SK-N-SH treated with all-trans-retinoic acid at 6 μM for 48 hours (cell line): ENCODE measurements at regions not wholly inside any gene's neighbourhood (a gene's known extent, or its start where the extent isn't known, plus 50 kb on each side); places are given as distances from the start of the nearest gene placed in this dataset.

Experiments
- ATAC-seq: fragments of 200-7000 bp; cut with Tn5 transposase; 3 replicates; pipeline ENCODE4 v1.9.1; 2020; ENCODE audit warnings: mild to moderate bottlenecking, moderate library complexity
- ARNTL ChIP-seq: fragments of 450-650 bp; formaldehyde crosslinking; IDR thresholded peaks from 2 replicates; pipeline ENCODE4 v1.5.0; 2020; ENCODE audit warnings: low read depth, mild to moderate bottlenecking, moderate library complexity, borderline replicate concordance
- BACH2 ChIP-seq: fragments of 250-450 bp; sonication (Bioruptor Pico); IDR thresholded peaks from 2 replicates; pipeline ENCODE4 v1.9.0; 2021; ENCODE audit warnings: mild to moderate bottlenecking, borderline replicate concordance
- CSDC2 ChIP-seq: fragments of 250-450 bp; sonication (Bioruptor Pico); IDR thresholded peaks from 2 replicates; pipeline ENCODE4 v1.5.0; 2020; ENCODE audit warnings: mild to moderate bottlenecking, moderate library complexity
- GLIS3 ChIP-seq: fragments of 250-450 bp; sonication (Bioruptor Pico); IDR thresholded peaks from 2 replicates; pipeline ENCODE4 v1.5.0; 2020; ENCODE audit warnings: mild to moderate bottlenecking, moderate library complexity
- ISL1 ChIP-seq: fragments of 250-450 bp; sonication (Bioruptor Pico); IDR thresholded peaks from 2 replicates; pipeline ENCODE4 v2.1.2; 2022; ENCODE audit warnings: mild to moderate bottlenecking, moderate library complexity
- OSR1 ChIP-seq: fragments of 250-450 bp; sonication (Bioruptor Pico); IDR thresholded peaks from 2 replicates; pipeline ENCODE4 v1.8.0; 2022; ENCODE audit warnings: moderate library complexity, mild to moderate bottlenecking, inconsistent platforms
- RARB ChIP-seq: fragments of 250-450 bp; sonication (Bioruptor Pico); IDR thresholded peaks from 2 replicates; pipeline ENCODE4 v1.8.0; 2021; ENCODE audit warnings: mild to moderate bottlenecking, moderate library complexity
- SNAI2 ChIP-seq: fragments of 250-450 bp; sonication (Bioruptor Pico); IDR thresholded peaks from 2 replicates; pipeline ENCODE4 v1.5.0; 2020; ENCODE audit warnings: mild to moderate bottlenecking, moderate library complexity
- TCF4 ChIP-seq: fragments of 250-450 bp; sonication (Bioruptor Pico); IDR thresholded peaks from 2 replicates; pipeline ENCODE4 v1.8.0; 2021; ENCODE audit warnings: mild to moderate bottlenecking, moderate library complexity, borderline replicate concordance
- TOX ChIP-seq: fragments of 250-450 bp; sonication (Bioruptor Pico); IDR thresholded peaks from 2 replicates; pipeline ENCODE4 v1.8.0; 2021; ENCODE audit warnings: mild to moderate bottlenecking, moderate library complexity, borderline replicate concordance
- ZC3H10 ChIP-seq: fragments of 250-450 bp; sonication (Bioruptor Pico); IDR thresholded peaks from 2 replicates; pipeline ENCODE4 v1.5.1; 2021; ENCODE audit warnings: mild to moderate bottlenecking, moderate library complexity
- ZFP3 ChIP-seq: fragments of 250-450 bp; sonication (Bioruptor Pico); IDR thresholded peaks from 2 replicates; pipeline ENCODE4 v1.5.0; 2020; ENCODE audit warnings: mild to moderate bottlenecking, moderate library complexity
- ZNF565 ChIP-seq: fragments of 450-650 bp; formaldehyde crosslinking; conservative IDR thresholded peaks from 2 replicates; pipeline ENCODE4 v1.5.0; 2020; ENCODE audit warnings: low read depth, mild to moderate bottlenecking, moderate library complexity
- ZNF70 ChIP-seq: fragments of 450-650 bp; formaldehyde crosslinking; IDR thresholded peaks from 2 replicates; pipeline ENCODE4 v1.5.0; 2020; ENCODE audit warnings: mild to moderate bottlenecking, moderate library complexity
- ZNF8 ChIP-seq: fragments of 450-650 bp; formaldehyde crosslinking; IDR thresholded peaks from 2 replicates; pipeline ENCODE4 v1.5.0; 2020; ENCODE audit warnings: mild to moderate bottlenecking, moderate library complexity
- TF ChIP-seq, protein P1 (sequence below): fragments of 250-450 bp; sonication (Bioruptor Pico); IDR thresholded peaks from 2 replicates; pipeline ENCODE4 v1.8.0; 2020; ENCODE audit warnings: mild to moderate bottlenecking, moderate library complexity, borderline replicate concordance
- TF ChIP-seq, protein P2 (sequence below): fragments of 250-450 bp; sonication (Bioruptor Pico); IDR thresholded peaks from 2 replicates; pipeline ENCODE4 v1.5.1; 2021; ENCODE audit warnings: mild to moderate bottlenecking, moderate library complexity
- TF ChIP-seq, protein P3 (sequence below): fragments of 250-450 bp; sonication (Bioruptor Pico); IDR thresholded peaks from 2 replicates; pipeline ENCODE4 v1.8.0; 2021; ENCODE audit warnings: low read depth, mild to moderate bottlenecking, moderate library complexity, borderline replicate concordance
- TF ChIP-seq, protein P4 (sequence below): fragments of 250-450 bp; sonication (Bioruptor Pico); IDR thresholded peaks from 2 replicates; pipeline ENCODE4 v1.5.1; 2020; ENCODE audit warnings: low read depth, mild to moderate bottlenecking, moderate library complexity
- TF ChIP-seq, protein P5 (sequence below): fragments of 250-450 bp; sonication (Bioruptor Pico); IDR thresholded peaks from 2 replicates; pipeline ENCODE4 v1.5.0; 2020; ENCODE audit warnings: mild to moderate bottlenecking, moderate library complexity

DNA sequence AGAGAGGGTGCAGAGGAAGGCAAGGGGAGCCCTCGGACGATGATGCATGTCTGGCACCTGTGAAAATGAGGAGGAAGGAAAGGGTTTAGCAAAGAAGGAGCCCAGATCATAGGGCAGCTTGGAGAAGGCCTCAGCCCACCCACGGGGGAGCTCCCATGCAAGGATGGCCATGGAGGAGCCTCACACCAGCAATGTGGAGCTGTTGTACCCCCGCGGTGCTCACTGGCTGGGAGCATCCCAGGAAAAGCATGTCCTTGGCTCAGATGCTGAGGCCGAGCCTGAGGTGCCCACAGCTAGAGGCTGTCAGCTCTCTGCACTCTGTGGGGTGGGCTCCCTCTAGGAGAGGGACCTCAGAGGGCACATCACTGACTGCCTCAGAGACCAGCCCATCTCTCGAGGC lies 622.6 kb downstream of the AACS start:
- TF ChIP-seq ZNF8 (CRISPR knock-in tag) (no peak), OSR1 (CRISPR knock-in tag) (no peak), CSDC2 (CRISPR knock-in tag) (no peak)
- ATAC-seq = no peak

DNA sequence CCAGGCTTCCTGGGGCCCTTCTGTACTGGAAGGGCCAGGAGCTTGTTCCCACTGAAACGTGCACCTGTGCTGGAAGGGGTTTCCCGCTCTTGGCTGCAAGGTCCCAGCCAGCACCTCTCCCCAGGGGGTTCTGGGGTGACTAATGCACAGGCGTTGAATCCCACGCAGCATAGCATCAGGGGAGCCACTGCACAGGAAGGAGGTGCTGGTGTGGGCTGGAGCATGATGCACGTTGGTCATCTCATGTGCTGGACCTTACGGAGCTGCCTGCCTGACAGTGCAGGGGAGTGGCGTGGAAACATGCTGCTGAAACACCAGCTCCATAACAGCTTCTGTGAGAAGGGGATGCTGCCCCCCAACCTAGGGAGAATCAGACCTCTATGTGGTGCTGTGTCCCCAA lies 623.0 kb downstream of the AACS start:
- ATAC-seq = no peak
- TF ChIP-seq RARB (CRISPR knock-in tag) = no peak
- no peak for TF ChIP-seq TOX (CRISPR knock-in tag)
- no peak for TF ChIP-seq TCF4

DNA sequence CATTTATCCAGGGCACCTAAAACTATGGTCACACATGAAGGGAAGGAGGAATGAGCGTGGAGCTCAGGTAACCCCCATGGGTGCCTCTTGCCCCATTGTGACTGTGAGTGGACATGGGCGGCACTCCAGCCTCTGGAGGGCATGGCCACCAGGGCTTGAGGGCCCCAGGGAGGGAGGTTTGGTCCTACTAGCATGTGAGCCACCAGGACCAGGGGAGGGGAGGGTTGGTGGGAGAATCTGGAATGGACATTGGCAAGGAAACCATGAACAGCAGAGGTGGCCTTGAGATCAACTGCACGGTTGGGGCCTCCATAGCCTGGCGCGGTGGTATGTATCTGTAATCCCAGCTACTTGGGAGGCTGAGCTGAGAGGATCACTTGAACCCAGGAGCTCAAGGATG lies 623.6 kb downstream of the AACS start:
- TF ChIP-seq, protein P1, sequence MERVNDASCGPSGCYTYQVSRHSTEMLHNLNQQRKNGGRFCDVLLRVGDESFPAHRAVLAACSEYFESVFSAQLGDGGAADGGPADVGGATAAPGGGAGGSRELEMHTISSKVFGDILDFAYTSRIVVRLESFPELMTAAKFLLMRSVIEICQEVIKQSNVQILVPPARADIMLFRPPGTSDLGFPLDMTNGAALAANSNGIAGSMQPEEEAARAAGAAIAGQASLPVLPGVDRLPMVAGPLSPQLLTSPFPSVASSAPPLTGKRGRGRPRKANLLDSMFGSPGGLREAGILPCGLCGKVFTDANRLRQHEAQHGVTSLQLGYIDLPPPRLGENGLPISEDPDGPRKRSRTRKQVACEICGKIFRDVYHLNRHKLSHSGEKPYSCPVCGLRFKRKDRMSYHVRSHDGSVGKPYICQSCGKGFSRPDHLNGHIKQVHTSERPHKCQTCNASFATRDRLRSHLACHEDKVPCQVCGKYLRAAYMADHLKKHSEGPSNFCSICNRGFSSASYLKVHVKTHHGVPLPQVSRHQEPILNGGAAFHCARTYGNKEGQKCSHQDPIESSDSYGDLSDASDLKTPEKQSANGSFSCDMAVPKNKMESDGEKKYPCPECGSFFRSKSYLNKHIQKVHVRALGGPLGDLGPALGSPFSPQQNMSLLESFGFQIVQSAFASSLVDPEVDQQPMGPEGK (CRISPR knock-in tag) = no peak
- TF ChIP-seq TOX (CRISPR knock-in tag) (no peak), ISL1 (CRISPR knock-in tag) (no peak), BACH2 (CRISPR knock-in tag) (no peak), ZC3H10 (CRISPR knock-in tag) (no peak), ZNF70 (CRISPR knock-in tag) (no peak), ARNTL (CRISPR knock-in tag) (no peak), ZNF8 (CRISPR knock-in tag) (no peak), GLIS3 (no peak), ZNF565 (no peak), ZFP3 (no peak), SNAI2 (no peak), OSR1 (CRISPR knock-in tag) (no peak)
- TF ChIP-seq, protein P2, sequence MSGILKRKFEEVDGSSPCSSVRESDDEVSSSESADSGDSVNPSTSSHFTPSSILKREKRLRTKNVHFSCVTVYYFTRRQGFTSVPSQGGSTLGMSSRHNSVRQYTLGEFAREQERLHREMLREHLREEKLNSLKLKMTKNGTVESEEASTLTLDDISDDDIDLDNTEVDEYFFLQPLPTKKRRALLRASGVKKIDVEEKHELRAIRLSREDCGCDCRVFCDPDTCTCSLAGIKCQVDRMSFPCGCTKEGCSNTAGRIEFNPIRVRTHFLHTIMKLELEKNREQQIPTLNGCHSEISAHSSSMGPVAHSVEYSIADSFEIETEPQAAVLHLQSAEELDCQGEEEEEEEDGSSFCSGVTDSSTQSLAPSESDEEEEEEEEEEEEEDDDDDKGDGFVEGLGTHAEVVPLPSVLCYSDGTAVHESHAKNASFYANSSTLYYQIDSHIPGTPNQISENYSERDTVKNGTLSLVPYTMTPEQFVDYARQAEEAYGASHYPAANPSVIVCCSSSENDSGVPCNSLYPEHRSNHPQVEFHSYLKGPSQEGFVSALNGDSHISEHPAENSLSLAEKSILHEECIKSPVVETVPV (CRISPR knock-in tag) = no peak
- TF ChIP-seq, protein P3, sequence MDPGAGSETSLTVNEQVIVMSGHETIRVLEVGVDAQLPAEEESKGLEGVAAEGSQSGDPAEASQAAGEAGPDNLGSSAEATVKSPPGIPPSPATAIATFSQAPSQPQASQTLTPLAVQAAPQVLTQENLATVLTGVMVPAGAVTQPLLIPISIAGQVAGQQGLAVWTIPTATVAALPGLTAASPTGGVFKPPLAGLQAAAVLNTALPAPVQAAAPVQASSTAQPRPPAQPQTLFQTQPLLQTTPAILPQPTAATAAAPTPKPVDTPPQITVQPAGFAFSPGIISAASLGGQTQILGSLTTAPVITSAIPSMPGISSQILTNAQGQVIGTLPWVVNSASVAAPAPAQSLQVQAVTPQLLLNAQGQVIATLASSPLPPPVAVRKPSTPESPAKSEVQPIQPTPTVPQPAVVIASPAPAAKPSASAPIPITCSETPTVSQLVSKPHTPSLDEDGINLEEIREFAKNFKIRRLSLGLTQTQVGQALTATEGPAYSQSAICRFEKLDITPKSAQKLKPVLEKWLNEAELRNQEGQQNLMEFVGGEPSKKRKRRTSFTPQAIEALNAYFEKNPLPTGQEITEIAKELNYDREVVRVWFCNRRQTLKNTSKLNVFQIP (CRISPR knock-in tag) = no peak
- TF ChIP-seq, protein P4, sequence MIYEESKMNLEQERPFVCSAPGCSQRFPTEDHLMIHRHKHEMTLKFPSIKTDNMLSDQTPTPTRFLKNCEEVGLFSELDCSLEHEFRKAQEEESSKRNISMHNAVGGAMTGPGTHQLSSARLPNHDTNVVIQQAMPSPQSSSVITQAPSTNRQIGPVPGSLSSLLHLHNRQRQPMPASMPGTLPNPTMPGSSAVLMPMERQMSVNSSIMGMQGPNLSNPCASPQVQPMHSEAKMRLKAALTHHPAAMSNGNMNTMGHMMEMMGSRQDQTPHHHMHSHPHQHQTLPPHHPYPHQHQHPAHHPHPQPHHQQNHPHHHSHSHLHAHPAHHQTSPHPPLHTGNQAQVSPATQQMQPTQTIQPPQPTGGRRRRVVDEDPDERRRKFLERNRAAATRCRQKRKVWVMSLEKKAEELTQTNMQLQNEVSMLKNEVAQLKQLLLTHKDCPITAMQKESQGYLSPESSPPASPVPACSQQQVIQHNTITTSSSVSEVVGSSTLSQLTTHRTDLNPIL (CRISPR knock-in tag) = no peak
- TF ChIP-seq, protein P5, sequence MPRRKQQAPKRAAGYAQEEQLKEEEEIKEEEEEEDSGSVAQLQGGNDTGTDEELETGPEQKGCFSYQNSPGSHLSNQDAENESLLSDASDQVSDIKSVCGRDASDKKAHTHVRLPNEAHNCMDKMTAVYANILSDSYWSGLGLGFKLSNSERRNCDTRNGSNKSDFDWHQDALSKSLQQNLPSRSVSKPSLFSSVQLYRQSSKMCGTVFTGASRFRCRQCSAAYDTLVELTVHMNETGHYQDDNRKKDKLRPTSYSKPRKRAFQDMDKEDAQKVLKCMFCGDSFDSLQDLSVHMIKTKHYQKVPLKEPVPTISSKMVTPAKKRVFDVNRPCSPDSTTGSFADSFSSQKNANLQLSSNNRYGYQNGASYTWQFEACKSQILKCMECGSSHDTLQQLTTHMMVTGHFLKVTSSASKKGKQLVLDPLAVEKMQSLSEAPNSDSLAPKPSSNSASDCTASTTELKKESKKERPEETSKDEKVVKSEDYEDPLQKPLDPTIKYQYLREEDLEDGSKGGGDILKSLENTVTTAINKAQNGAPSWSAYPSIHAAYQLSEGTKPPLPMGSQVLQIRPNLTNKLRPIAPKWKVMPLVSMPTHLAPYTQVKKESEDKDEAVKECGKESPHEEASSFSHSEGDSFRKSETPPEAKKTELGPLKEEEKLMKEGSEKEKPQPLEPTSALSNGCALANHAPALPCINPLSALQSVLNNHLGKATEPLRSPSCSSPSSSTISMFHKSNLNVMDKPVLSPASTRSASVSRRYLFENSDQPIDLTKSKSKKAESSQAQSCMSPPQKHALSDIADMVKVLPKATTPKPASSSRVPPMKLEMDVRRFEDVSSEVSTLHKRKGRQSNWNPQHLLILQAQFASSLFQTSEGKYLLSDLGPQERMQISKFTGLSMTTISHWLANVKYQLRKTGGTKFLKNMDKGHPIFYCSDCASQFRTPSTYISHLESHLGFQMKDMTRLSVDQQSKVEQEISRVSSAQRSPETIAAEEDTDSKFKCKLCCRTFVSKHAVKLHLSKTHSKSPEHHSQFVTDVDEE (CRISPR knock-in tag) = no peak

More for the DNA sequence above, 623.6 kb downstream of the AACS start:
- no peak for ATAC-seq
